Hippocampal formation (tissue), 2 donors: ENCODE measurements at regions not wholly inside any gene's neighbourhood (a gene's known extent, or its start where the extent isn't known, plus 50 kb on each side); places are given as distances from the start of the nearest gene placed in this dataset.
"Not testable (repeated sequence)": the region's sequence is repeated elsewhere in the genome, so short reads cannot be mapped to it uniquely, and the experiment has no call there.

ENCODE experiments used
- DNase-seq, 2 donors: peaks; one replicate each; lab custom pipeline; 2025; lab: John Stamatoyannopoulos, UW

DNA sequence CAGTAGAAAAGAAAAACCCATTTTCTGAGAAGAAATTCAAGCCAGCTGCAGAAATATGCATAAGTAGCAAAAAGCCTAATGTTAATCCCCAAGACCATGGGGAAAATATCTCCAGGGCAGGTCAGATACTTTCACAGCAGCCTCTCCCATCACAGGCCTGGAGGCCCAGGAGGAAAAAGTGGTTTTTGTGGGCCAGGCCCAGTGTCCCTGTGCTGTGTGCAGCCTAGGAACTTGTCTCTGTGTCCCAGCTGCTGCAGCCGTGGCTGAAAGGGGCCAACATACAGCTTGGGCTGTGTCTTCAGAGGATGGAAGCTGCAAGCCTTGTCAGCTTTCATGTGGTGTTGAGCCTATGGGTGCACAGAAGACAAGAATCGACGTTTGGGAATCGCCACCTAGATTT, 581.0 kb downstream of the C4orf33 start:
- DNase-seq, result no peak

DNA sequence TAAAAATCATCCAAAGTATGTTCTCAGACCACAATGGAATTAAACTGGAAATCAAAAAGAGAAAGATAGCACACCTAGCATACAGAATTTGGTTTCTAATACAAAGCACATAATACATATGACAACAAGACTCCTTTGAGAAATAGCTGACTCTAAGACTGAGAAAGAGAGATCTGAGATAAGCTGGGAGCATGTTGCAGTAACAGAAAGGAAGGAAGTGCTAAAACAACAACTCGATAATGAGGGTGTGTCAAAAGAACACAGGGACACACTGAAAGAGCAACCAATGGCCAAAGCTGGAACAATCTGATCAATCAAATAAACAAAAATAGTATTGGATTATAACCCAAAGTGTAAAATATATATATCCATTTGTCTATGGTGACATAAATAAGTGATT, 586.6 kb downstream of the C4orf33 start:
- no peak for DNase-seq

DNA sequence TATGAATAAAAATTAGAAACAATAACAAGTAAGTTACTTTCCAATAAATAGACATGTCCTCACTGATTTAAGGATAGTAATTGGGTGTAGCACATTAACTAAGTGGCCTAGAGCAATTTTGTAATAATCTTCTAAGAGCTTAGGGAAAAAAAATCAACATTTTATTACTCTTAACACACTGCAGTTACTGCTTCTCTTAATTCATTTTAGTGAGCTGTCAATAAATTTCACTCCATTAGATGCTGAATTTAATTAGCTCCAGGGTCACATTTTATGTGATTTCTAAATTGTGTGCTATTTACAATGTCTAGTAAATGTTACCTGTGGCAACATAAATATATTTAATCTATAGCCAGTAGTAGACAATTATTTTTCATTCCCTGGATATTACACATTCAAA, 612.0 kb downstream of the C4orf33 start:
- no peak for DNase-seq

DNA sequence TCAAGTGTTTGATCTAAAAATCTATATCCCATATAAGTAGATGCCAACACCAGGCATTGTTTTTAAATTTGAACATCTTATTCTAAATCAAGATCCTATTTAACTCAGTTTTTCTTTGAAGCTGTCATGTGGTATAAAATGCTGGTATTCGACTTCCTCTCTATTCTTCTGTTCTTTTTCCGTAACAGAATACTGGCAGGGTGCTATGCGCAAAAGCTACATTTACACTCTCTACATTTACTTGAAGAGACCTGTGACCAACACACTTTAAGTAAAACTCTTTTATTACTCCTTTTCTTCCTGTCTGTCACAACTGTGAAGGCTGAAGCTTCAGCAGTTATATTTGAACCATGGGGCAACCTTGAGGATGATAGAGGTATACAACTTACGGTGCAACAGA, 612.8 kb downstream of the C4orf33 start:
- DNase-seq, result no peak

DNA sequence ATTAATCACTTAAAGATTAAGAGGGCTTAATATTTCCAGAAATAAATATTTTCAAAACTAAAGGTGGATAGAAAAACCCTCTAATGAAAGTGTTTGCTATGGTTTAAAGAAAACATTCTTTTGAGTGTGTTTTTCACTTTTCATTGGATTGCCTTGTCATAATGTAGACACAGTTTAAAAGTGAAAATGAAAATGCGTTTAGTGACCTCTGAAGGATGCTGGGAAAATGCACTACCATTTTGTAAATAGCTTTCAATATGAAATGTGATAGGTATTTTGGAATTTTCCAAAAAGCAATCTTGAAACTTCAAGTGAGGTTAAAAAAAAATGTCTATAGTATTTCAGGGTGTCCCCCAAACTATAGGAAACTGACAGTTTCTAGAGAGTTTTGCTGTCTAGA, 642.2 kb downstream of the C4orf33 start:
- no peak for DNase-seq

DNA sequence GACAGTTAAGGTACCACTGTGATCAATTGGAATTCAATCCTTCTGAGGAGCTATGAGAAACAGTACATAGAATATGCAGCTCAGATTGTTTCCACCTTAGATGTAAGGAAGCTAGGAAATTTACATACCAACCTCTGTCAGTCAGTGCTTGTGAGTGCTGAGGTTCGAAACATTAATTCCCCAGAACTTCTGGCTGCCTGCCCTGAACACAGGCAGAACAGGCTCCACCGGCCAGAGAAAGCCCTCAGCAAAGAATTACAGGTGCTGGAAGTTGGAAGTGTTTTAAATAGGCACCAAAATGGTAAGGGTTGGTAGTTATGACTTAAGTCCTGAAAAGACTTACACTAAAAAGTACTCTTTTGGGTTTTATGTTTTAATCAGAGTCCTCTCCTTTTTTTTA, 651.8 kb downstream of the C4orf33 start:
- no peak for DNase-seq

DNA sequence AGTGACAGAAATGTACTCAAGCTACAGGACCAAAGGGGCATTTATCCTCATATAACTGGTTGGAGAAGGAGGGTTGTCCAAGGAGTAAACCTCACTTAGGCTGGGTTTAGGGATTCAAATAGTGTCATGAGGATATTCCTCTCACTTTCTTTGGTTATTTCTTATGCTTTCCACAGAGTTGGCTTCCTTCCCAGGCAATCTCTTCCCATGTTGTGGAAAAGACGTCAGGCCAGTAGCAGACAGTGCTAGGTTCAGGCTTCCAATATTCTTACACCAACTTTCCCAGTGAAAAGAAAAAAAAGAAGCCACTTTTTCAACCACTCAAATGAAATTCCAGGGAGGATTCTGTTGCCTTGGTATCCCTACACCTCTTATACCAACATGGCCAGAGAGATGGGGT, 653.0 kb downstream of the C4orf33 start:
- DNase-seq, result no peak

DNA sequence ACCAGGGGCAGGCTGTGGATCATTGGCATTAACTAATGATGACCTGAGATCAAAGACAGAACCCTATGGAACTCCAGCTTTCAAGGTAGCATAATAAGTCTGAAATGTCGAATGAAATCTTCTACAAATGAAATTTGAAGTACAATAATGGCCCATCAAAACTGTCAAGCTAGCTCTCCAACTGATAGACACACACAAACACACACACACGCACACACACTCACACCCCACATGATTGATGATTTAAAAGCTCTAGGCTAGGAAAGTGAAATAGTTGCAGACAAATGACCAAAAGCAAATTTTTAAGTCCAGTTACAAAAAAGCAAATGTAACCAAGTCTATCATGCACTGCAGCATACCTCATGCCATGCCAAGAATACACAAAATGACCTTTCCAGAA, 655.7 kb downstream of the C4orf33 start:
- no peak for DNase-seq

DNA sequence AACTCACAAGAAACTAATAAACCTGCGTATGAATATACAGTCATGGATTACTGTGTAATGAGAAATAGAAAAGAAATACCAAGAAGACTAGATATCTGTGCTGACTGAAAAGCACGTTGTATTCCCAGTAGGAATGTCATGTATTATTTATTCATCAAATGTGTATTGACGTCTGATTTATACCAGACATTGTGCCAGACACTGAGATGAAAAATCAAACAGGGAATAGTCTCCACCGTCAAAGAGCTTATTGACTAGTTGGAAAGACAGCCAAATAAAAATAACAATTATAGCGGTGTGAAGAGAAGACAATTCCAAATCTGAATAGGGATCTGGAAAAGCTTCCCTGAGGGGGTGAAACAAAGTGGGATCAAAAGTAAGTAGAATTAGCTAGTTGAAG, 687.6 kb downstream of the C4orf33 start:
- DNase-seq, result no peak

DNA sequence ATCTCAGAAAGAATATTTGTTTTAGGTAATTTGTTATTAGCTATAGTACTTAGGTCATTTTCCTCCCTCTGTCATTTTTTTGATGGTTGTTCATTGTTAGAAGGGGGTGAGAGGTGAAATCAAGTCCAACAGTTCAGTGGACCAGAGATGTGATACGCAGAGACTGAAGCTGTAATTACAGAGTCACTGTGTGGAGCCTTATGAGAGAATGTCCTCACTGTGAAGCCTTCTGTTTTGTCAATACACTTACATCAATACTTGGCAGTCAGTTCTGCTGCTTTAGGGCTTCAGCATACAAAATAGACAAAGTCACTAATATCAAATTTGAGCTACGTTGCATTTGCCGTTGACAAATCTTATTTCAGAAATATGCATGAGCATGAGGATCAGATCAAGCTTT, 692.5 kb downstream of the C4orf33 start:
- DNase-seq, result no peak

DNA sequence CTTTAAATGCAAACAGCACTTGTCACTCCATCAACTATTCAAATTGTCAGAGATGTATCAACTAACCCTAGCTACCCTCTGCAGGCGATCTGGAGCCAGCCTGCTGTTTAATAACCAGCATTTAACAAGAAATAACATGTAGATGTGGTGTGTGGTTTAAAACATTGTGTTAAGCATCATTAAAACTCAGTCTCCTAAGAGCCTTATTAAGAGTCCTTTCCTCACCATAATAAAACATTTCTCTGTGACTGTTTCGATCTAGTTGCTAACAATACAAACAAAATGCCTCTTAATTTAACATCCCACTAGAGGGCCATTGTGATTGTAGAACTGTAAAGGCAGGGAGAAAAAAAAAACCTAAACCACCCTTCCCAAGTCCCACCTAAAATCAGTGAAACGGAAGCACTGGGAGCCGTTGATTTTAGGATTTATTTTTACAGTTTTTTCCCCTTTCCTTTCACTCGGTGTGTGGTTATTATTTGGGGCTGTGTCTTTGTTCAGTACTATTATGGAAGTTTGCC, 708.6 kb downstream of the C4orf33 start:
- no peak for DNase-seq

DNA sequence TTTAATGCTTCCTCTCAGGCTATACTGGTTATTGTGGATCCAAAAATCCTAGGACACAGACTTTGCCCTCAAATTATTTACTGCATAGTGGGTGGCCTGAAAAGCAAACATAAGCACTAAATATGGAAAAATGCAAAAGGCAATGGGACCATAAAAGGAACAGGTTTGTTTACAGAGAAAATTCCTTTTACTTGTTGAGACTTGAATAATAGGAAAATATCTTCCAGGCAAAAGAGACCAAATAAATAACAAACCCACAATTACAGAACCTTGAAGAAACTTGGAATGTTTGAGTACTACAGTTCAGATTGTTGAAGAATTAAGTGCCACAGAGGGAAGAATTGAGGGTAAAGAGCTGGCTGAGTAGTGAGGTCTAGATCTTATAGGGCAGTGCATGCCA, 711.0 kb downstream of the C4orf33 start:
- DNase-seq, result no peak

DNA sequence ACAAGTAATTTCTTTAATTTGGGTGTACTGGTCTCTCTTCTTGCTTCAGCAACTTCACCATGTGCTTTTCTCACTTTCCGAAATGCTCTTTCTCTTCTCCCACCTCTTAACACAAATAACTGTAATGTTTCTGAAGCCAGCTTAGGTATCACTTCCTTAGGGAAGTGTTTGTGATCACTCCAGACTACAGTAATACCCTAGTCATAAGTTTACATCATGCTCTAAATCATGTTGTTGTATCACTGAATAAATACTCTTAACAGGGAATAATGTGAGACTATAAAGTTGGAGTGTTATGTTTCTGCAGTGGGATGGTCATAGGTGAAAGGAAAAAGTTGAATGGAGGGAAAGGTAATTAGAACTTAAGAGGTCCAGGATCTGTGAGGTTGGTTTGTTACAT, 712.3 kb downstream of the C4orf33 start:
- DNase-seq, result no peak

DNA sequence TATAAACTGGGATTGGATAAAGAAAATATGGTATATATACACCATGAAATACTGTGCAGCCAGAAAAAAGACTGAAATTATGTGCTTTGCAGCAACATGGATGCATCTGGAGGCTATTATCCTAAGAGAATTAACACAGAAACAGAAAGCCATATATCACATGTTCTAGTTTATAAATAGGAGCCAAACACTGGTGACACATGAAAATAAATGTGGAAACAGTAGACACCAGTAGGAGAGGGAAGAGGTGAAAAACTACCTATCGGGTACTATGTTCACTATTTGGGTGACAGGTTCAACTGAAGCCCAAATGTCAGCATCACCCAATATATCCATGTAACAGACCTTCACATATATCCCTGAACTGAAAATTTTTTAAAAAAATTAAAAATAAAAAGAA, 725.1 kb downstream of the C4orf33 start:
- DNase-seq, result no peak

DNA sequence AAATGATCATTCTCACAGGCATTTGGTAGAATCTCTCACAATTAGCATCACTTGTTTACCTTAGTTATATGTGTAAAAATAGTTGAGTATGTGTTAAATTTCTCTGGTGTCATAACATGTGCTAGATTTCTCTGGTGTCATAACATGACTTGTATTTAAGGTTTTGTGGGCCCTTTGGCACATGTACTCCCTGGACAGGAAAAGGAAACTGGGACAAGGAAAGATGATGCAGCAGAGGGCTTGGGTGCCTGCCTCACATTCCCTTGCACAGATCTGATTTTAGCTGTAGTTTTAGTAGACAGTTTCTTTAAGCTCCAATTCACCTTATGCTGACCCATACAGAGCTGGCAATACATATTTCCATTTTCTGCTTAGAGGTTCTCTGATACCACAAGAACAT, 726.0 kb downstream of the C4orf33 start:
- no peak for DNase-seq

DNA sequence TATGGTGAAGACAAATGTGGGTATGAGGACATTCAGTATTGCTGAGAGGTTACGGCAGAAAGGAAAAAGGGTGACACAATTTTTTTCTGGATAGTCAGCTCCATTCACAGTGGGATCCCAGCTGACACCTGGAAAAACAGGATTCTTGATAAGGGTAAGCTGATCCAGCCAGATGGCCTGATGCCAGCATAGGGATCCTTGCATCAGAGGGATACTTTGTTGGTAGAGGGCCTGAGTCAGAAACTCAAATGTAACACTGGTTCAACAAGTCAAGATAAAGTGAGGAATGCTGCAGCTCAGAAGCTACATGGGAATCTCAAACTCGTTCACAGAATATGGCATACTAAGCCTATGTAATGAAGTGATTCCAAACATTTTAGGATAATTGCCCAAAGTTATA, 726.7 kb downstream of the C4orf33 start:
- no peak for DNase-seq

DNA sequence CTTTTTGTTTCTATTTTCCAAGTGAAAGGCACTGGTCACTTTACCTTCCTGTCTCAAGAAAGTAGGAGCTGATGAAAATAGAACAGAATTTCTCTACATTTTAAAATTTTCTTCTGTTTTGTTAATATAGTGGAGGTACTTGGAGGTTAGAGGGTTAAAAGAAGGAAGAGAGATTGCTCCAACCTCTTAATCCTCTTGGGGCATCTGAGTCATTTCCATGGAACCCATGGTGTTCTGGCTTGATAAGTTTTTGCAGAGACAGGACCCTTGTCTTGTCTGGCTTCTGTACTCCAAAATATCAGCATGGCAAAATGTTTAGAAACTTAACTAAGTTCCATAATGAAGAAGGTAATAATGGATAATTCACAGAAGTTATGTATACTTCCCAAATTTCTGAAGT, 727.2 kb downstream of the C4orf33 start:
- no peak for DNase-seq

DNA sequence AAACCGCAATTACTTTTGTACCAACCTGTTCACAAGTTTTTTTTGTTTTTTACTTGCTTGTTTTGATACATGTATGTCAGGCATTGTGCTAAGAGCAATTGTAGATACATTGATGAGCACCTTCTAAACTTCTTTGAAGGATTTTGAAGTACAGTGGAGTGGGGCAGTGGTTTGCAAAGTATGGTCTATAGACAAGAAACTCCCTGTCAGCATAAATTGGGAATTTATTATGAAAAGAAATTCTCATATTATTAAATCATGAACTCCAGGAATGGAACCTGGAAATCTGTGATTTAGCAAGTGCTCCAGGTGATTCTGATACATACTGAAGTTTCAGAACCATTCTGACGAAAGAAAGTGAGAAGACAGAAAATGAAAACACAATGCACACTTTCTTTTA, 733.4 kb downstream of the C4orf33 start:
- no peak for DNase-seq

DNA sequence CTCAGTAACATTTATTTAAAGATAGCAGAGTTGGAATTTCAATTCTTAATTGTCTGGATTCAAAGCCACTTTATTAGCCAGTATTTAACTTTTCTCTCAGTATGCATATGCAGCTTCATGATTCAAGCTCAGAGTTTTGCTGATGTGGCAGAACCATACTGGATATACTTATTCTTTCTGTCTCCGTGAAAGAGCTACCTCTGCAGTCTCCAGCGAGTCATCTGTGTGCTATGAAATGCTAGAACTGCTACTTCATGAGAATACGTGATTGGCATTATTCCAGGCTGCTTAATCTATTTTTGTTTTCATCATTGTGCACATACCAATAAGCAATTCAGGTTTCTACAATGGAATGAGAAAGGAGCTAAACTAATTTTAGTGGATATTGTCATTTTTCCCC, 743.7 kb downstream of the C4orf33 start:
- DNase-seq, result no peak

DNA sequence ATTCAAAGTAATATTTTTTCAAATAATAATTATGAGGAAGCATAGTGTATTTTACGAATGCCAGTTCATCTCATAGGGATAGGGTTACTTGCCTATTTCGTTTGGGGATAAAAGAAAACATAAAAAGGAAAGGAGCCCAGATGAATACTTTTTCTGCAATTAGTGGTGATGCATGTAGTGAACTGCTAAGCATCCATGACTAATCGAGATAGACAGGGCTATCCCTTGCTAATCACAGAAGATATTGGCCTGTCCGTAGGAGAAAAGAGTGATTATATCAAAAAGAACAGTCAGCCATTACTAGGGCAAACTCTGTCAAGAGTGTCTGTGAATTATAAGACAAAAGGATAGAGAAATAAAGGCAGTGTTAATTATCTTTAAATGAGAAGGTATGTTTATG, 746.1 kb downstream of the C4orf33 start:
- no peak for DNase-seq

DNA sequence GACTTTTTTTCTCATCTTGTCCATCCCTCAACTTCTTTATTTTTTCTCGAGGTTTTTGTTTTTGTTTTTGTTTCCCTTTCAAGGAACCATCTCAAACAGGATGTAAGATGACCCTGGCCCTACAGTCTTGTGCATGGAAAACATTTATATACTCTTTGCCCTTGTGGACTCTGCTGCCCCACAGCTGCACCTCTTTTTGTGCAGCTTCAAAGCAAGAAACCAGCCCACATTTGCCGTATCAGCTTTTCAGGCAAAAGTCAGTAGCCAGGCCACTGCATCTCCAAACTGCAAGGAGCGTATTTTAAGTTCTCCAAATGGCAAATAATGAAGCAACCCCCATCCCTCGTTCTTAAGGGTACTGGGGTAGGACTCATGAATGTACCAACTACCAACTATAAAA, 756.5 kb downstream of the C4orf33 start:
- DNase-seq, result no peak

DNA sequence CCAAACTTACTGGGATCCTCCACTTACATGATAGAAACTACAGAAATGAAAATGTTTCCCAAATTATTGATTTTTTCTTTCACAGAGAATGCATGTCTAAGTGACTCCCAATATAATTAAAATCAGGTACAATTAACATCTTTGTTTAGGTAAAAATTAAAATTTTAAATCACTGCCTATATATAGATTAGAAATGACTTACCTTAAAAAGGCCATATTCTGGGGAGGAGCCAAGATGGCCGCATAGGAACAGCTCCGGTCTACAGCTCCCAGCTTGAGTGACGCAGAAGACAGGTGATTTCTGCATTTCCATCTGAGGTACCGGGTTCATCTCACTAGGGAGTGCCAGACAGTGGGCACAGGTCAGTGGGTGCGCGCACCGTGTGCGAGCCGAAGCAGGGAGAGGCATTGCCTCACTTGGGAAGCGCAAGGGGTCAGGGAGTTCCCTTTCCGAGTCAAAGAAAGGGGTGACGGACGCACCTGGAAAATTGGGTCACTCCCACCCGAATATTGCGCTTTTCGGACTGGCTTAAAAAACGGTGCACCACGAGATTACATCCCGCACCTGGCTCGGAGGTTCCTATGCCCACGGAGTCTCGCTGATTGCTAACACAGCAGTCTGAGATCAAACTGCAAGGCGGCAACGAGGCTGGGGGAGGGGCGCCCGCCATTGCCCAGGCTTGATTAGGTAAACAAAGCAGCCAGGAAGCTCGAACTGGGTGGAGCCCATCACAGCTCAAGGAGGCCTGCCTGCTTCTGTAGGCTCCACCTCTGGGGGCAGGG, 757.9 kb downstream of the C4orf33 start:
- not testable (repeated sequence) for DNase-seq

DNA sequence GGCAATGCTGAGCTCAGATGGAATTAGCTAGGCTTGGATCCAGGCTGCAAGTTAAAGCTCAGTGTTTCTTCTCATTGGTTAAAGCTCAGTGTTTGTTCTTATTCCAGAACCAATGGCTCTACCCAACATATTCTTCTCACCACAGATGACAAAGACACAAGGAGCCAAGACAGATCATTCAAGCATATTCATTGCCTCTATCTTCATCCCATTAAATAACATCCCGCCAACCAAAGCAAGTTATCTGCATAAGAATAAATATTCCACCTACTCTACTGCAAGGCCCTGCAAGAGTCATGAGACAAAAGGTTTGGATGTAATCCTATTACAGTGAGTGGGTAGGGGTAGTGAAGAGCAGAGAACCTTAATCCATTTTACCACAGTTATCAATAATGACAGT, 766.5 kb downstream of the C4orf33 start:
- no peak for DNase-seq

DNA sequence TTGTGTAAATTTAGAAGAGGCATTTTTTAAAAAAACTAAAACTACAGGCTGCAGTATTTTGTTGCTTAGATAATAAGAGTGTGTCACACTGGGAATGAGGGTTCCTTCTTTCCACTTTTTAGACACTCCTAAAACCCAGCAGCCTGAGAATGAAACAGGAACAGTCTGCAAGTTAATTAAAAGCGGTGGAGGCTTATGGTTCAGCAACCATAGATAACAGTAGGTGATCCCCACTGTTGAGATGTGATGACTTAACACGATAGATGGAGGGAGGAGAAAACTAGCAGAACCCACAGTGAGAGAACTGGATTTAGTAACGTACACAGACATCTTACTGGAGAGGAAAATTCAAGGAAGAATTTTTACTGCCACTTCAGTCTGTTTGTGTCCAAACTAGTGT, 767.3 kb downstream of the C4orf33 start:
- no peak for DNase-seq
